ENCODE measurements at regions not wholly inside any gene's neighbourhood (a gene's known extent, or its start where the extent isn't known, plus 50 kb on each side); places are given as distances from the start of the nearest gene placed in this dataset.

GRCh38 chr2:224325941-224326340, 76.0 kb downstream of the FAM124B start:
- no peak for DNase-seq
- Mint-ChIP-seq H3K36me3 (no peaks in the 10 kb centered on the region), H3K4me1 (ENCODE audit: low read depth) (no peaks in the 10 kb centered on the region), H3K27me3 (peaks cover 27% of the 10 kb centered on the region), H3K9me3 (no peaks in the 10 kb centered on the region), H3K4me3 (no peak overlapping the region), H3K27ac (no peak overlapping the region)
- intact Hi-C loops (cut with micrococcal nuclease), result no loop called here
- ChIA-PET POLR2A (no interaction called here), CTCF (interaction anchor here (1.5 kb wide), 1 partner anchor 43 kb away, joined by 3 read pairs; no protein-coding TSS in a partner anchor)

GRCh38 chr2:224324604-224325003, 77.3 kb downstream of the FAM124B start:
- intact Hi-C loops (cut with micrococcal nuclease), result no loop called here
- H3K27me3 Mint-ChIP-seq, result peaks cover 30% of the 10 kb centered on the region

GRCh38 chr2:224320660-224321059, 81.2 kb downstream of the FAM124B start:
- Mint-ChIP-seq H3K27me3 (peaks cover 18% of the 10 kb centered on the region), H3K36me3 (no peaks in the 10 kb centered on the region), H3K4me3 (no peak overlapping the region), H3K27ac (no peak overlapping the region), H3K9me3 (no peaks in the 10 kb centered on the region), H3K4me1 (ENCODE audit: low read depth) (no peaks in the 10 kb centered on the region)
- ChIA-PET POLR2A (no interaction called here), CTCF (interaction anchor here (1.3 kb wide), 1 partner anchor 12 kb away, joined by 3 read pairs; no protein-coding TSS in a partner anchor)
- no peak for DNase-seq
- intact Hi-C loops (cut with micrococcal nuclease), result no loop called here

More at GRCh38 chr2:224324604-224325003, 77.3 kb downstream of the FAM124B start:
- no peak overlapping the region for H3K4me3 Mint-ChIP-seq
- H3K9me3 Mint-ChIP-seq, result no peaks in the 10 kb centered on the region
- DNase-seq, result no peak
- no peaks in the 10 kb centered on the region for H3K4me1 Mint-ChIP-seq (ENCODE audit: low read depth)
- CTCF ChIA-PET, result interaction anchor here (1.5 kb wide), 1 partner anchor 45 kb away, joined by 3 read pairs; no protein-coding TSS in a partner anchor
- H3K36me3 Mint-ChIP-seq, result no peaks in the 10 kb centered on the region
- no peak overlapping the region for H3K27ac Mint-ChIP-seq
- POLR2A ChIA-PET, result no interaction called here

GRCh38 chr2:224319750-224320149, 82.2 kb downstream of the FAM124B start:
- Mint-ChIP-seq H3K27me3 (peaks cover 19% of the 10 kb centered on the region), H3K27ac (no peak overlapping the region), H3K9me3 (no peaks in the 10 kb centered on the region), H3K4me1 (ENCODE audit: low read depth) (no peaks in the 10 kb centered on the region), H3K4me3 (no peak overlapping the region), H3K36me3 (no peaks in the 10 kb centered on the region)
- intact Hi-C loops (cut with micrococcal nuclease), result no loop called here
- ChIA-PET POLR2A (no interaction called here), CTCF (interaction anchor here (0.9 kb wide), 1 partner anchor 326 kb away, joined by 3 read pairs; no protein-coding TSS in a partner anchor)
- DNase-seq, result no peak

- Mint-ChIP-seq H3K27ac (no peak overlapping the region), H3K4me1 (ENCODE audit: low read depth) (peaks cover 3% of the 10 kb centered on the region), H3K27me3 (peaks cover 27% of the 10 kb centered on the region), H3K9me3 (no peaks in the 10 kb centered on the region), H3K4me3 (no peak overlapping the region), H3K36me3 (no peaks in the 10 kb centered on the region)
- intact Hi-C loops (cut with micrococcal nuclease), result no loop called here
- POLR2A ChIA-PET, result no interaction called here
- no peak for DNase-seq
- CTCF ChIA-PET, result no interaction called here
These were observed 89.2 kb downstream of the FAM124B start for GRCh38 chr2:224312741-224313140.

- H3K9me3 Mint-ChIP-seq, result no peaks in the 10 kb centered on the region
- intact Hi-C loops (cut with micrococcal nuclease), result no loop called here
- no peak overlapping the region for H3K27ac Mint-ChIP-seq
- POLR2A ChIA-PET, result no interaction called here
- H3K27me3 Mint-ChIP-seq, result peaks cover 22% of the 10 kb centered on the region
- no peak for DNase-seq
- CTCF ChIA-PET, result no interaction called here
- H3K36me3 Mint-ChIP-seq, result no peaks in the 10 kb centered on the region
- H3K4me3 Mint-ChIP-seq, result no peak overlapping the region
- peaks cover 3% of the 10 kb centered on the region for H3K4me1 Mint-ChIP-seq (ENCODE audit: low read depth)
These were observed 90.8 kb downstream of the FAM124B start for GRCh38 chr2:224310943-224311625.

GRCh38 chr2:224309176-224309575, 92.7 kb downstream of the FAM124B start:
- Mint-ChIP-seq H3K27ac (no peak overlapping the region), H3K36me3 (no peaks in the 10 kb centered on the region), H3K27me3 (peaks cover 19% of the 10 kb centered on the region), H3K4me3 (no peak overlapping the region), H3K4me1 (ENCODE audit: low read depth) (peaks cover 3% of the 10 kb centered on the region), H3K9me3 (no peaks in the 10 kb centered on the region)
- DNase-seq, result no peak
- ChIA-PET POLR2A (no interaction called here), CTCF (interaction anchor here (1.1 kb wide), 1 partner anchor 12 kb away, joined by 3 read pairs; no protein-coding TSS in a partner anchor)
- intact Hi-C loops (cut with micrococcal nuclease), result no loop called here

GRCh38 chr2:224308272-224308911, 93.5 kb downstream of the FAM124B start:
- intact Hi-C loops (cut with micrococcal nuclease), result no loop called here

GRCh38 chr2:224302952-224303351, 99.0 kb downstream of the FAM124B start:
- intact Hi-C loops (cut with micrococcal nuclease), result no loop called here
- CTCF ChIA-PET, result interaction anchor here (0.7 kb wide), 1 partner anchor 18 kb away, joined by 3 read pairs; no protein-coding TSS in a partner anchor
- Mint-ChIP-seq H3K27ac (no peak overlapping the region), H3K4me3 (no peak overlapping the region), H3K27me3 (no peaks in the 10 kb centered on the region), H3K36me3 (no peaks in the 10 kb centered on the region), H3K9me3 (no peaks in the 10 kb centered on the region), H3K4me1 (ENCODE audit: low read depth) (peaks cover under 1% of the 10 kb centered on the region)
- no peak for DNase-seq
- POLR2A ChIA-PET, result no interaction called here

More at GRCh38 chr2:224308272-224308911, 93.5 kb downstream of the FAM124B start:
- Mint-ChIP-seq H3K9me3 (no peaks in the 10 kb centered on the region), H3K27me3 (peaks cover 19% of the 10 kb centered on the region), H3K27ac (no peak overlapping the region), H3K4me3 (no peak overlapping the region), H3K36me3 (no peaks in the 10 kb centered on the region), H3K4me1 (ENCODE audit: low read depth) (peaks cover 3% of the 10 kb centered on the region)
- CTCF ChIA-PET, result interaction anchor here (0.6 to 1.1 kb wide), 2 partner anchors 13 to 90 kb away, joined by 3 read pairs; no protein-coding TSS in a partner anchor
- POLR2A ChIA-PET, result interaction anchor here (0.6 kb wide), 1 partner anchor 25 kb away, joined by 3 read pairs; no protein-coding TSS in a partner anchor
- no peak for DNase-seq

GRCh38 chr2:224293976-224294375, 107.9 kb downstream of the FAM124B start:
- CTCF ChIA-PET, result interaction anchor here (1.5 kb wide), 1 partner anchor 300 kb away, joined by 5 read pairs; no protein-coding TSS in a partner anchor
- no peaks in the 10 kb centered on the region for H3K4me1 Mint-ChIP-seq (ENCODE audit: low read depth)
- H3K27ac Mint-ChIP-seq, result no peak overlapping the region
- peaks cover 17% of the 10 kb centered on the region for H3K27me3 Mint-ChIP-seq
- peaks cover 10% of the 10 kb centered on the region for H3K9me3 Mint-ChIP-seq
- DNase-seq, result no peak
- intact Hi-C loops (cut with micrococcal nuclease), result no loop called here
- peaks cover 1% of the 10 kb centered on the region for H3K36me3 Mint-ChIP-seq
- POLR2A ChIA-PET, result no interaction called here
- H3K4me3 Mint-ChIP-seq, result no peak overlapping the region

GRCh38 chr2:224287531-224287930, 114.4 kb downstream of the FAM124B start:
- ChIA-PET CTCF (interaction anchor here (0.8 to 10.5 kb wide), 3 partner anchors 295 to 319 kb away, joined by 3 to 263 read pairs (median 211); no protein-coding TSS in a partner anchor), POLR2A (no interaction called here)
- Mint-ChIP-seq H3K4me1 (ENCODE audit: low read depth) (no peaks in the 10 kb centered on the region), H3K4me3 (no peak overlapping the region), H3K9me3 (no peaks in the 10 kb centered on the region), H3K27ac (no peak overlapping the region), H3K27me3 (peaks cover 28% of the 10 kb centered on the region), H3K36me3 (no peaks in the 10 kb centered on the region)
- DNase-seq, result no peak
- intact Hi-C loops (cut with micrococcal nuclease), result loop anchor here (10.0 kb wide), 1 partner anchor 1313 kb away; no protein-coding TSS in a partner anchor

GRCh38 chr2:224286923-224287322, 115.0 kb downstream of the FAM124B start:
- no peak for DNase-seq
- Mint-ChIP-seq H3K27ac (no peak overlapping the region), H3K27me3 (peaks cover 32% of the 10 kb centered on the region), H3K4me1 (ENCODE audit: low read depth) (no peaks in the 10 kb centered on the region), H3K4me3 (no peak overlapping the region), H3K36me3 (no peaks in the 10 kb centered on the region), H3K9me3 (no peaks in the 10 kb centered on the region)
- intact Hi-C loops (cut with micrococcal nuclease), result loop anchor here (10.0 kb wide), 1 partner anchor 1312 kb away; no protein-coding TSS in a partner anchor
- CTCF ChIA-PET, result interaction anchor here (0.8 to 10.5 kb wide), 3 partner anchors 294 to 318 kb away, joined by 3 to 263 read pairs (median 211); no protein-coding TSS in a partner anchor
- POLR2A ChIA-PET, result no interaction called here

Measured in activated CD4-positive, alpha-beta memory T cell treated with anti-CD3 and anti-CD28 coated beads for 36 hours (primary cell).